AG04450 (cell line): ENCODE measurements at regions not wholly inside any gene's neighbourhood (a gene's known extent, or its start where the extent isn't known, plus 50 kb on each side); places are given as distances from the start of the nearest gene placed in this dataset.

Source experiments
- CTCF ChIA-PET: fragments of 300-600, 350-600 bp; formaldehyde crosslinking; extraction: SDS; loops from one replicate; lab custom pipeline; 2022; ENCODE audit warnings: antibody characterized with exemption, inconsistent platforms; lab: Charles Lee
- POLR2A ChIA-PET: fragments of 350-600 bp; formaldehyde crosslinking; extraction: SDS; loops from one replicate; lab custom pipeline; 2021; ENCODE audit warnings: antibody characterized with exemption, inconsistent platforms; lab: Yijun Ruan, JAX
- DNase-seq: peaks from one replicate; pipeline ENCODE4 v3.0.0-alpha.2; 2011; ENCODE audit warnings: low read depth, low spot score
- H3K27ac ChIP-seq: one replicate; pipeline ENCODE4 v1.5.1; 2012; ENCODE audit warnings: low read depth, low read length, control low read depth
- H3K27me3 ChIP-seq: one replicate; pipeline ENCODE4 v1.6.0; 2012; ENCODE audit warnings: low read length; ENCODE audit not compliant: control insufficient read depth, insufficient read depth
- H3K4me3 ChIP-seq: 2 replicates; pipeline ENCODE4 v1.5.1; 2011; ENCODE audit warnings: mild to moderate bottlenecking, low read depth, low read length, control low read depth
- H3K9me3 ChIP-seq: 2 replicates; pipeline ENCODE4 v1.5.1; 2012; ENCODE audit warnings: low read length; ENCODE audit not compliant: control insufficient read depth, insufficient read depth
- TF ChIP-seq, protein P1 (sequence below): IDR thresholded peaks from 2 replicates; pipeline ENCODE4 v1.5.1; 2011; ENCODE audit warnings: low read depth, low read length, control low read depth, inconsistent platforms

DNA sequence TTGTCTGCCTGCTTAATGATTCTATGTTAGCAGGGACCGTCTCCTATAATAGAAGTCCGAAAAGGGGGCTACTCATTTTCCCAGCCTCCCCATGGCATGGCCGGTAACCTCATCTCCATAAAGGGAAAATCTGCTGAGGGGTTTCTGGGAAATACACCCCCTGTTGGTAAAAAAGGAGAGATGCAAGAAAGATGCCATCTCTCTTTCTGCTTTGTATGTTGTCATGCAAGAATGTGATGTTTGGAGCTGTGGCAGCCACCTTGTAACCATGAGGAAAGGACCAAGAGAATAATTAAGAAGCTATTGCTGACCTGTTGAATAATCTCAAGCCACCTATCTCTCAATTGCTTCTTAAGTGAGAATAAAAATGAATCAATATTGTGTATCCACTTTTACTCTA lies 94.8 kb upstream of the XYLT1 start:
- POLR2A ChIA-PET, result no interaction called here
- CTCF ChIA-PET, result interaction anchor here (1.1 to 7.2 kb wide), 3 partner anchors 8 to 24 kb away, joined by 3 to 47 read pairs (median 4); no protein-coding TSS in a partner anchor
- Histone ChIP-seq H3K27ac (no peak overlapping the region), H3K27me3 (peaks cover 14% of the 10 kb centered on the region), H3K4me3 (no peak overlapping the region), H3K9me3 (no peaks in the 10 kb centered on the region)
- no peak for DNase-seq
- TF ChIP-seq, protein P1, sequence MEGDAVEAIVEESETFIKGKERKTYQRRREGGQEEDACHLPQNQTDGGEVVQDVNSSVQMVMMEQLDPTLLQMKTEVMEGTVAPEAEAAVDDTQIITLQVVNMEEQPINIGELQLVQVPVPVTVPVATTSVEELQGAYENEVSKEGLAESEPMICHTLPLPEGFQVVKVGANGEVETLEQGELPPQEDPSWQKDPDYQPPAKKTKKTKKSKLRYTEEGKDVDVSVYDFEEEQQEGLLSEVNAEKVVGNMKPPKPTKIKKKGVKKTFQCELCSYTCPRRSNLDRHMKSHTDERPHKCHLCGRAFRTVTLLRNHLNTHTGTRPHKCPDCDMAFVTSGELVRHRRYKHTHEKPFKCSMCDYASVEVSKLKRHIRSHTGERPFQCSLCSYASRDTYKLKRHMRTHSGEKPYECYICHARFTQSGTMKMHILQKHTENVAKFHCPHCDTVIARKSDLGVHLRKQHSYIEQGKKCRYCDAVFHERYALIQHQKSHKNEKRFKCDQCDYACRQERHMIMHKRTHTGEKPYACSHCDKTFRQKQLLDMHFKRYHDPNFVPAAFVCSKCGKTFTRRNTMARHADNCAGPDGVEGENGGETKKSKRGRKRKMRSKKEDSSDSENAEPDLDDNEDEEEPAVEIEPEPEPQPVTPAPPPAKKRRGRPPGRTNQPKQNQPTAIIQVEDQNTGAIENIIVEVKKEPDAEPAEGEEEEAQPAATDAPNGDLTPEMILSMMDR, result no peak

DNA sequence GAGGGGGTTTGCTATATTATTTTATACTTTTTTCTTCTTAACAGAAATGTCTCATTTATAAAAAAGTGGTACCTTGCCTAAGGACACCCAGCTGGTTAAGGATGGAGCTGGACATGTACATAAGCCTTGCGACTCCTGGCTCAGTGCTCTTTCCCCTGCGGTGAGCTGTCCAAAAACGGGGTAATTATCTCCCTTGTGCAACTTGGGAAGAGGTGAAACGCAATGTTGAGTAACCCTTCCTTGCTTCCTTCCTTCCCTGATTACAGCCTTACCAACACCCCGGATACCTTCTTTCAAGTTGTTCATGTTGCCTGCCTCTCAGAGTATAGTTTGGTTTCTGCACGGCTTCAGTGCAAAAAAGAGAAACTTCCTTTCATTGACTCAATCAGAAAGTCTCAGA lies 94.1 kb upstream of the XYLT1 start:
- H3K27ac ChIP-seq, result no peak overlapping the region
- POLR2A ChIA-PET, result no interaction called here
- TF ChIP-seq, protein P1, result no peak
- no peaks in the 10 kb centered on the region for H3K9me3 ChIP-seq
- no peak overlapping the region for H3K4me3 ChIP-seq
- CTCF ChIA-PET, result no interaction called here
- peaks cover 10% of the 10 kb centered on the region for H3K27me3 ChIP-seq
- DNase-seq, result no peak

DNA sequence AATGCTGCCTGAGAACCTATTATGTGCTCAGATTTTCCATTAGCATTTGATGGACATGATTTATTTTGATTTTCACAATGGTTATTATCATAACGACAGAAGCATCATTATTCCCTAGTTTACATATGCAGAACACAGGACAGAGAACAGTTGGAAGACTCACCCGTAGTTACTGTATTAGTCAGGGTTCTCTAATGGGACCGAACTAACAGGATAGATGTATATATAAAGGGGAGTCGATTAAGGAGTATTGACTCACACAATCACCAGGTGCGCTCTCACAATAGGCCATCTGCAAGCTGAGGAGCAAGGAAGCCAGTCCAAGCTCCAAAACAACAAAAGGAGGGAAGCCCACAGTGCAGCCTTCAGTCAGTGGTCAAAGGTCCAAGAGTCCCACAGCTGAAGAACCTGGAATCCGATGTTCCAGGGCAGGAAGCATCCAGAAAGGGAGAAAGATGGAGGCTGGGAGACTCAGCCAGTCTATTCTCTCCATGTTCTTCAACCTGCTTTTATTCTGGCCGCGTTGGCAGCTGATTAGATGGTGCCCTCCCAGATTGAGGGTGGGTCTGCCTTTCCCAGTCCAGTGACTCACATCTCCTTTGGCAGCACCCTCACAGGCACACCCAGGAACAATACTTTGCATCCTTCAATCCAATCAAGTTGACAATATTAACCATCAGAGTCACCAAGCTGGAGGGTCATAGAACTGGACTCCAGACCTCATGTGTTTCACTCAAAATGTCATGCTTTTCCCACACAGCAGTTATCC lies 92.7 kb upstream of the XYLT1 start:
- Histone ChIP-seq H3K4me3 (no peak overlapping the region), H3K27me3 (peaks cover 12% of the 10 kb centered on the region), H3K9me3 (no peaks in the 10 kb centered on the region), H3K27ac (no peak overlapping the region)
- ChIA-PET POLR2A (no interaction called here), CTCF (no interaction called here)
- no peak for DNase-seq
- TF ChIP-seq, protein P1, result no peak

DNA sequence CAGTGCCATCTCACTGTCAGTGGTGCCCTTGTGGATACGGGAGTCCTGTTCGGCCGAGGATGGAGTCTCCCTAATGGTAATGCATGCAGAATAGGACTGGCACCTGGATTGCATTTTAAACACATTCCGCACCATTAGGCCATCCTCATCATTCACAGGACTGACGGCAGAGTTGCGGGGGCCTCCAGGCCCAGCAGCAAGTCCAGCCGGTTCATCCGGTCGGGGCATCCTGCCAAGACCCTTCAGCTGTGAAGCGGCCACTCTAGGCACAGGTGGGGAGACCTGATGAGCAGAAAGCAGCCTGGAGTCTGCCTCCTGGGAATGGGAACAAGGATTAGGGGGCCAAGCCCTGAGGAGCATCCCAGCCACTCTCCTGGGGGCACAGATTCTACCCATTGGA lies 90.3 kb upstream of the XYLT1 start:
- DNase-seq, result no peak
- Histone ChIP-seq H3K4me3 (no peak overlapping the region), H3K9me3 (no peaks in the 10 kb centered on the region), H3K27ac (no peak overlapping the region), H3K27me3 (peaks cover 9% of the 10 kb centered on the region)
- ChIA-PET POLR2A (no interaction called here), CTCF (interaction anchor here (1.4 to 6.1 kb wide), 2 partner anchors 18 to 82 kb away, joined by 4 to 53 read pairs; no protein-coding TSS in a partner anchor)
- TF ChIP-seq, protein P1, result no peak

DNA sequence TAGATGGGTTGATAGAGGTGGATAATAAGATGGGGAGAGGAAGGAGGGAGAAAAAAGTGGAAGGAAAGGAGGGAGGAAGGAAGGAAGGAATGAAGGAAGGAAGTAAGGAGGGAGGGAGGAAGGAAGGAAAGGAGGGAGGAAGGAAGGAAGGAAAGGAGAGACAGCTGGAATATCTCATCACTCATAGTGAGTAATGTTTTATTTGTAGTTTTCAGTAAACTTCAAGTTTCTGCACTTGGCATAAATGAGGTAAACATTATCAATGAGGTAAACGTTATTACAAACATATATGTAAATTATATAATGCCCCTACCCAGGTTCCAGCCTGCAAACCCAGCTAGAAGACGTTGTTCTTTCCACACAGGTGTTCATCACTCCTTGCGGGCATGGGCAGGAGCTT lies 89.8 kb upstream of the XYLT1 start:
- CTCF ChIA-PET, result interaction anchor here (1.4 to 6.1 kb wide), 2 partner anchors 19 to 81 kb away, joined by 4 to 53 read pairs; no protein-coding TSS in a partner anchor
- DNase-seq, result no peak
- no peak overlapping the region for H3K4me3 ChIP-seq
- POLR2A ChIA-PET, result interaction anchor here (0.7 kb wide), 1 partner anchor 66 kb away, joined by 4 read pairs; no protein-coding TSS in a partner anchor
- TF ChIP-seq, protein P1, result no peak
- H3K27ac ChIP-seq, result no peak overlapping the region
- H3K9me3 ChIP-seq, result no peaks in the 10 kb centered on the region
- peaks cover 9% of the 10 kb centered on the region for H3K27me3 ChIP-seq
